GM19468 (cell line): ENCODE measurements at regions not wholly inside any gene's neighbourhood (a gene's known extent, or its start where the extent isn't known, plus 50 kb on each side); places are given as distances from the start of the nearest gene placed in this dataset.

ENCODE experiments used
- ATAC-seq: cut with Tn5 transposase; IDR thresholded peaks from one replicate; pipeline ENCODE4 v1.9.1; 2021; ENCODE audit warnings: mild to moderate bottlenecking, moderate library complexity, moderate number of reproducible peaks; ENCODE audit not compliant: unreplicated experiment; ENCODE audit errors: extremely low read depth

- ATAC-seq = no peak
Measured at GRCh38 chr14:58777541-58777979, 139.8 kb downstream of the DACT1 start.

- no peak for ATAC-seq
Measured at GRCh38 chr14:58778202-58778601, 140.4 kb downstream of the DACT1 start.

GRCh38 chr14:58779376-58779775 lies 141.6 kb downstream of the DACT1 start:
- no peak for ATAC-seq

- ATAC-seq = no peak
Measured at GRCh38 chr14:58780185-58780584, 142.4 kb downstream of the DACT1 start.

DNA sequence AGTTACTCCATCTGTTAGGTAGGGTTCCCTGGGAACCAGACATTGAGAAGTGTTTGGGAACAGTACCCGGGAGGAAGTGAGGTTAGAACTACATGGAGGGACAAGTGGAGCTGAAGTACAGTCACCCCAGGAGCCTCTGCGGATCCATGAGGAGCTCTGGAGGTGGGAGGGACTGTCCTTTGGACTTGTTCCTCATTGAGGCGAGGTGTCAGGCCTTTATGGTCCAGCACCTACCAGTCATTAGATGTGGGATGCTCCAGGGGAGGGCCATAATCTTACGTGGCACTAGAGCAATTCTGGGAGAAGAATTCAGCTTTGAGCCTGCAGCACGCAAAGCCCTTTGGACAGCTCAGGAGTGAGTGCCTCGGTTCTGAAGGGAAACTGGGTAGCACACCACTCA lies 142.8 kb downstream of the DACT1 start:
- ATAC-seq = no peak

DNA sequence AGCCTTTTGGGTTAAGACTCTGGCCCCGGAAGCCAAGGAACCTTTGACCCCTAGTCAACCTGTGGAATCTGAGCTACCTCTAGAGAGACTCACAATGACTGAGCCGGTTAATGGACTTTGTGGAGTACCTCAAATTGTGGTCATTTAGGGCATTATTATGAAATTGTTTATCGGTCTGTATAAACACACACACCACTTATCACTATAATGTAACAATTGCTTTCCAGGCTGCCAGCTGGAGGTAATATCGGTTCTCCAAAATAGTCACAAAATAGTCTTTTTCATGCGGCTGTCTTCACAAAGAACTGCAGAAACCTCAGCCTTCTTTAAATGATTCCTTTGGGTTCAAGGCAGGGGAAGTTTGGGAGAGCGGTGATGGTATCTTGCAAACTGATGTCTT lies 144.2 kb downstream of the DACT1 start:
- no peak for ATAC-seq

DNA sequence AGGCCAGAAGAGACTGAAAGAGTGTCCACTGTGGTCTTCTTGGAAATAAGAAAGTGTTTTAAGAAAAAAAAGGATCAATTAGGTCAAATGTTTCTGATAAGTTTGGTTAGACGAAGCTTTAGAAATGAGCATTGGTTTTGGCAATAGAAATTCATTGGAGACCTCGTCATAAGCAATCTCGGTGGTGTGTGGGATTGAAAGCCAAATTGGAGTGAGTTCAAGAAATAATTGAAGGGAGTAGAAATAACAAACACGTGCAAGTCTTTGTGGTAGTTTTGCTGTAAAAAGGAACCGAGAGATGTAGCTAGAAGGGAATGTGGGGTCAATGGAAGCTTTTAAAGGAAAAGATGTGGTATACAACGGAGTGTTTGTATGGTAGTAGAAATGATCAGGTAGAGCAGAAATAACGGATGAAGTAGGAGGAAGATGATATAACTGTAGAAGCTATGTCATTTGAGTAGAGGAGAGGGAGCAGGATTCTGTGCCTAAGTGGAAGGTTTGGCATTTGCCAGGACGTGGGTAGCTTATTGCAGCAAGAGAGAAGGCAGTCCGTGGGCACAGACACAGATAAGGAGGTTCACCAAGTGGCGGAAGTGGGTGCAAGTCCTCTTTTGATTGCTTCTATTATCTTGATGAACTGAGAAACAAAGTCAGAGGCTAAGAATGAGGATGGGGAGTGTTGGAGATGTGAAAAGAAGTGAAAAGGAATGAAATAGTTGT lies 146.2 kb downstream of the DACT1 start:
- ATAC-seq = no peak

- no peak for ATAC-seq
Measured at GRCh38 chr14:58784931-58785330, 147.2 kb downstream of the DACT1 start.

DNA sequence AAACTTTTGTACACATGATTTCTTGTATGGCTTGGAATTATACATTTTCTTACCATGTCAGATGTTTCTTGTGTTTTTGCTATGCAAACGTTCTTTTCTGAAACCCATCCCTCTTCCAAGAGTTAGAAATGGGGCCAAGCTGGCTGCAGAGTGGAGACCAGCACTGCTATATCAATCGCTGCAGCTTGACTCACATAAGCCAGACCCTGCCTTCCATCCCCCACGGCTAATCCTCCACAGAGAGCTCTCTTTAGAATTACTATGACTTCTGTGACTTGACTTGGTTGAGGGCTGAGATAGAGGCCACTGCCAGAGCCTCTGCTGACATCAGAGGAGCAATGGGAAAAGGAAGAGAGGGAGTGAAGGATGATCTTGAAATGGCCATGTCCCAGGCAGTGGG lies 147.9 kb downstream of the DACT1 start:
- ATAC-seq = no peak

DNA sequence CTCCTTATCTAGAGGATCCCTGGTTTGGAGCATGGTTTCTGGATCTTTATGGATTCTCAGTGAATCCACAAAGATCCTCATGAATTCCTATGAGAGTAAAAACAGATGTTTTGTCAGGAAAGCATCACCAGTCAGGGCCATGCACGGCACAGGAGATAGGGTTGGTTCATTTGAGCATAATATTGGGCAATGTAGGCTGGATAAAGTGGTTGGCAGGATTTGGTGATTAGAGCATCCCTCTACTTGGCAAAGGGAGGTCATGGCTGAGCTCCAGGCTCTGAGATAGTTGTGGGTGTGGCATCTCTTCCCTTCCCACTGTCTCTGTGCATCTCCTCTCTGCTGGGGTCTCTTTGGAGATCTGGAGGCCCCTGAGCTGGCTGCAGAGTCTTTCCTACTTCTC lies 149.8 kb downstream of the DACT1 start:
- ATAC-seq = no peak

DNA sequence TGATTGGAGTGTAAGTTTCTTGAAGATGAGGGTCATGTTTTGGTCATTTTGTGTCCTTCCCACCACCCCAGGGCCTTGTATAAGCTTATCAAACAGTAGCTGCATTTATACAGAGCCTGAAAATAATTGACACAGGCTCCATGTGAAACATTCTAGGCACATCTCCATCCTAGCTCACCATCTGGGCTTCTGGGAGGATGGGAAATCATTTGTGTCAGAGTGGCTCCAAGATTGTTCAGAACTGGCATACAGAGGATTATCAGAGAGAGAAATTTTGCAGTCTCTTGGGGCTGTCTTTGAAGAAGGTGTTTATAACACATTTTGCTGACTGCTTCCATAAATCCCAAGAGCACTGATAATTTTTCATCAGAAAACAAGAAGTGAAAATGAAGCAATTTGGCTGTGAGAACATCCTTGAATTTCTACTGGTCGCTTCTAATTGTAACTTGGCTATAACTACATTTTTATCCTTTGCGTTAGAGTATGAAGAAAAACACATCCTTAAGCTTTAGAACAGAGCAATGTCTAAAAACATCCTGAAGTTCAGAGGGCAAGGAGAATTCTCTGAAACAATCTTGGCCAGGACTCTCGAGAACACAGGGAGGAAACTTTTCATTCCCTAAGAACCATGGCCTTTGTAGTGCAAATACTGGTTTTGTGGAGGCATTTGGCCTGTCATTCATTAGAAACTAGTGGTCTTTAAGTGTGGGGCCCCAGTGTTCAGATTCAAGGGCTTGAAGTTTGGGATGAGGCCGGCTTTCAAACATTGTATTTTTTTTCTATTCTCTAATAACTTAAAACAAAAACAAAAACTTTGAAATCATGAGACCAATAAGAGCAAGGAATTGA lies 151.1 kb downstream of the DACT1 start:
- no peak for ATAC-seq

- no peak for ATAC-seq
Measured at GRCh38 chr14:58789736-58790135, 152.0 kb downstream of the DACT1 start.

DNA sequence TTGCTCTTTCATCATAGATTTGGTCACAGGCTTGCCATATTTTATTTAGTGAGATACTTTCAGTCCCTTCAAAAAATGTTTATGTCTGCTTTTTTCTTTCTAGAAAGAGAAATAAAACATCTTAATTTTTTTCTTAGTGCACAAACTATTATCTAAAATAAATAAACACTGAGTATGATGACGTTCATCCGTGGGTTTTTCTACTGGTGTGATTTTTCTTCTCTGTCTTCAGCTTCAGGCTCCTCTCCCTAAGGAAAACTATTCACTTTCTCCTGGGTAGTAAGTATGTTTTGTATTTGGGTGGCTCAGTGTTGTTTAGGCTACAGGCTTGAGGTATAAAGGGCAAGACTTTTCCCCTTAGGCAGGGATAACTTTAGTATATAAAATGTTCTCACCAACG lies 154.7 kb downstream of the DACT1 start:
- ATAC-seq = no peak

- ATAC-seq = no peak
Measured at GRCh38 chr14:58793131-58793740, 155.5 kb downstream of the DACT1 start.

- peak; percentile 16 for ATAC-seq
Measured at GRCh38 chr14:58794993-58795762, 157.4 kb downstream of the DACT1 start.

- ATAC-seq = no peak
Measured at GRCh38 chr14:58796242-58797009, 158.7 kb downstream of the DACT1 start.

DNA sequence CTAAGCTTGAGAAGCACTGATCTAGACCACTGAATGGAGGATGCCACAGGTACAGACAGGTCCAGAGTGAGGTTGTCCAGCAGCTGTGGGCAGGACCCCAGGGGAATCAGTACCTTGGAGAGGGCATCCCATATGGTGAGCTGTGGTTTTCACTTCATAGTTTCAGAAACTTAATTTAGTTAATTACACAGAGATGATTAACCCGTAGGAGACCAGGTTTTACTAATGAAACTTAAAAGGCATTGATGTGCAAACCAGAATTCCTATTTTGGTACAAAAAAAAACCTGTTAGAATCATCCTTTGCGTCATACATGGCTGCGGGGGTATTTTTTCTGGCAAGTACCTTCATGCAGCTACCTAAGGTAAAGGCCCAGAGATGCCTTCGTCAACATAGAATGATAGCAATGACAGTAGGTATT lies 159.3 kb downstream of the DACT1 start:
- ATAC-seq = peak; percentile 75

- ATAC-seq = no peak
Measured at GRCh38 chr14:58798173-58798572, 160.4 kb downstream of the DACT1 start.

GRCh38 chr14:58801086-58801485 lies 163.3 kb downstream of the DACT1 start:
- ATAC-seq = no peak

DNA sequence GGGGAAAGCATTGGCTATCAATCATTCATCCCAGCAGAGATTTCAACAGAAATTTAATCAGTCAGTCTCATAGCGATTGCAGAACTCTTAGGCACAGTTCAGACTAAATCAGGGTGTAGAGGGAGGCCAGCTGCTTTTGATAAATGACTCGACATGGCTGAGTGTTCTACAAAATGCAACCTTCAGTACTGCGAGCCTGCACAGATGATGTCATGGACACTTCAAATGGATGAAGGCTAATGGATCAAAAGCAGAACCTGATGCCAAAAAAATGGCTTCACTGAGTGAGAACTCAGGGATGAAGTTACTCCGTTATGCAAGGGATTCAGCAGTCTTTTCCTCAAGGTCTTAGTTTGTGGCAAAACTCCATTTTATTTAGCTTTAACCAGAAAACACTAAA lies 167.3 kb downstream of the DACT1 start:
- ATAC-seq = no peak
